IPS DF 6.9 (cell line): ENCODE measurements at regions not wholly inside any gene's neighbourhood (a gene's known extent, or its start where the extent isn't known, plus 50 kb on each side); places are given as distances from the start of the nearest gene placed in this dataset.
"Not testable (repeated sequence)": the region's sequence is repeated elsewhere in the genome, so short reads cannot be mapped to it uniquely, and the experiment has no call there.

Experiments used
- DNase-seq: peaks from one replicate; pipeline ENCODE4 v3.0.0-alpha.2; 2013; ENCODE audit warnings: low read depth, low spot score
- H3K27ac ChIP-seq: one replicate; pipeline ENCODE4 v1.5.1; 2013; ENCODE audit warnings: low read length, control low read depth
- H3K27me3 ChIP-seq: 2 replicates; pipeline ENCODE4 v1.6.1; 2013; ENCODE audit warnings: mild to moderate bottlenecking, low read length; ENCODE audit not compliant: control insufficient read depth, insufficient read depth
- H3K36me3 ChIP-seq: 2 replicates; pipeline ENCODE4 v1.6.1; 2013; ENCODE audit warnings: low read length; ENCODE audit not compliant: control insufficient read depth, insufficient read depth
- H3K4me1 ChIP-seq: 2 replicates; pipeline ENCODE4 v1.6.1; 2013; ENCODE audit warnings: low read length; ENCODE audit not compliant: control insufficient read depth, insufficient read depth
- H3K4me3 ChIP-seq: 2 replicates; pipeline ENCODE4 v1.5.1; 2013; ENCODE audit warnings: mild to moderate bottlenecking, low read length
- H3K9me3 ChIP-seq: 2 replicates; pipeline ENCODE4 v1.6.1; 2013; ENCODE audit warnings: low read length, inconsistent platforms; ENCODE audit not compliant: control insufficient read depth, insufficient read depth
- WGBS: extraction: QIAGEN DNeasy Blood & Tissue Kit; methylation state at CpG from one replicate; pipeline ENCODE4 v1.1.7; 2013; ENCODE audit warnings: mixed read lengths, missing lambda C conversion rate; ENCODE audit not compliant: insufficient read length, insufficient coverage; 5-methylcytosine and 5-hydroxymethylcytosine counted together

DNA sequence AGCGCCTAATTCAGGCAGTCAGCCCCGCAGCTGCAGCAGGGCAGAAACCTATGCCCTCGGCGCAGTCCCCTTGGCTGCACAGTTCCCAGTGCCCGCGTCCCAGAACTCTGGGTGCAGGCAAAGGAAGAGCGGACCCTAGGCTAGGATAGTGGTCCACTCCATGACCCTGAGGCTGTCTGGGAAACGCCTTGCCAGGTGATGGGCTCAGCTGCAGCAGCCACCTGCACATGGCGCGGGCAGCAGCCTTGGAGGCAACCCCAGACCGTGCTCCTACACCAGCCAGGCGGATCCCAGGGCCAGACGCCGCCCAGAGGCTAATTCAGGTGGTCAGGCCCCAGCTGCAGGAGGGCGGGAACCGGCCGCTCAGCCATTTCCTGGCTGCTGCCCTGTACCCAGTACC lies 83.0 kb downstream of the POTEC start:
- H3K27ac ChIP-seq, DNase-seq, H3K36me3 ChIP-seq, H3K27me3 ChIP-seq, H3K9me3 ChIP-seq, H3K4me3 ChIP-seq, H3K4me1 ChIP-seq: not testable (repeated sequence)
- no CpG with 5 or more reads among the region's 17 CpGs for WGBS

DNA sequence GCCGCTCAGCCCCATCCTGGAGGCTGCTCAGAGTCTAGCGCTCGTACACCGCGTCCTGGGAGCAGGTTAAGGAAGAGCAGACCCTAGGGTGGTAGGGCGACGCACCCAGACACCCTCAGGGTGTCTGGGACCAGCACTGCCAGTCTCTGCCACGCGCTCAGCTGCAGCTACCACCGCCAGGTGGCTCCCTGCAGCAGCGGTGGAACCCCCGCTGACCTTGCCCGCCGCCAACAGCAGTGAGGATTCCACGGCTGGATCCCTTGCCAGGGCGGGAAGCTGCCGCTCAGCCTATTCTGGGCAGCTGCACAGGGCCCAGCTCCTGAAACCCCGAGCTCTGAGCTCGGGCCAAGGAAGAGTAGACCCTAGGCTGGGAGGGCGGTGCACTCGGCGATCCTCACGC lies 83.6 kb downstream of the POTEC start:
- not testable (repeated sequence) for H3K27me3 ChIP-seq, H3K27ac ChIP-seq, H3K4me3 ChIP-seq, H3K36me3 ChIP-seq, H3K4me1 ChIP-seq, DNase-seq, H3K9me3 ChIP-seq
- WGBS: no CpG with 5 or more reads among the region's 23 CpGs

DNA sequence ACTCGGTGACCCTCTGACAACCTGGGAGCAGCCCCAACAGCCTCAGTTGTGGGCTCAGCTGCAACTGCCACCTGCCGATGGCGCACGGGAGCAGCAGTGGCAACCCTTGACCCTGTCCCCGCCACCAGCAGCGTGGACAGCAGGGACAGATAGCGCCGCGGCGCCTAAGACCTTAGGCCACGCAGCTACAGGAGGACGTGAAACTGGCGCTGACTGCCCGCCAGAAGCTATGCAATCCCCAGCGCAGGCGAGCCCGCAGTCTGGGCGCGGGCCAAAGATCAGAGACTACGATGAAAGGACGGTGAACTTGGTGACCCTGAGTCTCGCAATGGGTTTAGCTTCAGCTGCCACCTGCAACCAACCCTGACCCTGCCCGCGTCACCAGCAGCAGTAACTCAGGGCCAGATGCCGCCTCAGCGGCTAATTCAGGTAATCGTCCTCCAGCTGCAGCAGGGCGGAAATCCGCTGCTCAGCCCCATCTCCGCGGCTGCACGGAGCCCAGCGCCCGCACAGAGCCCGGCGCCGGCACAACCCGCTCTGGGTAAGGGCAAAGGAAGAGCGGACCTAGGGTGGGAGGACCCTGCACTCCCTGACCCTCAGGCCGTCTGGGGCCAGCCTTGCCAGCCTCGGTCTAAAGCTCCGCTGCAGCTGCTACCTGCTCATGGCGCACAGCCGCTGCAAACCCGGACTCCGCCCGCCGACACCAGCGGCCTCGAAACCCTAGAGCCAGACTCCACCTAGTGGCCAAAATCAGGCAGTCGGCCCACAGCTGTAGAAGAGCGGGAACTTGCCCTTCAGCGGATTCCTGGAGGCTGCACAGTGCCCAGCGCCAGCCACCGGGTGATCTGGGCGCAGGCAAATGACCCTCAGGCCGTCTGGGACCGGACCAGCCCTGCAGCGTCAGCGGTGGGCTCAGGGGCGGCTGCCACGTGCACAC lies 85.1 kb downstream of the POTEC start:
- no CpG with 5 or more reads among the region's 62 CpGs for WGBS
- H3K4me3 ChIP-seq: peak overlapping the region; percentile 17; the same call in 1 of the 2 replicates
- H3K4me1 ChIP-seq, H3K27ac ChIP-seq, H3K36me3 ChIP-seq, DNase-seq, H3K27me3 ChIP-seq, H3K9me3 ChIP-seq: not testable (repeated sequence)

DNA sequence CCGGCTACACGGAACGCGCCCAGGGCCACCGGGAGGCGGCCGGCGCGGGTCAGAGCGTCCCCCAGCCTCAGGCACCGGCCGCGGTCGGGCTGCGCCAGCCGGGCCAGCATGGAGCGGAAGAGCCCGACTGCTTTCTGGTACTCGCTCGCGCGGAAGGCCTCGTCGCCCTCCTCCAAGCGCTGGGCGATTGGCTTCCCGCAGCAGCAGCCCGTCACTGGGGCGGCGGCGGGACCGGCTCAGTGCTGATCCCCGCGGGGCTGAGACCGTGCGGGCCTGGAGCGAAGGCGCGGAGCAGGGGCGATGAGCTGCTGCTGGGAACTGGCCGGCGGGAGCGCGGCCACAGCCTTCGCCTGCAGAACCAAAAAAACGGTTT lies 92.8 kb downstream of the POTEC start:
- H3K4me1 ChIP-seq, H3K27ac ChIP-seq, H3K9me3 ChIP-seq, H3K36me3 ChIP-seq, H3K27me3 ChIP-seq, DNase-seq: not testable (repeated sequence)
- H3K4me3 ChIP-seq: peak overlapping the region; percentile 30; the same call in 1 of the 2 replicates
- no CpG with 5 or more reads among the region's 46 CpGs for WGBS

DNA sequence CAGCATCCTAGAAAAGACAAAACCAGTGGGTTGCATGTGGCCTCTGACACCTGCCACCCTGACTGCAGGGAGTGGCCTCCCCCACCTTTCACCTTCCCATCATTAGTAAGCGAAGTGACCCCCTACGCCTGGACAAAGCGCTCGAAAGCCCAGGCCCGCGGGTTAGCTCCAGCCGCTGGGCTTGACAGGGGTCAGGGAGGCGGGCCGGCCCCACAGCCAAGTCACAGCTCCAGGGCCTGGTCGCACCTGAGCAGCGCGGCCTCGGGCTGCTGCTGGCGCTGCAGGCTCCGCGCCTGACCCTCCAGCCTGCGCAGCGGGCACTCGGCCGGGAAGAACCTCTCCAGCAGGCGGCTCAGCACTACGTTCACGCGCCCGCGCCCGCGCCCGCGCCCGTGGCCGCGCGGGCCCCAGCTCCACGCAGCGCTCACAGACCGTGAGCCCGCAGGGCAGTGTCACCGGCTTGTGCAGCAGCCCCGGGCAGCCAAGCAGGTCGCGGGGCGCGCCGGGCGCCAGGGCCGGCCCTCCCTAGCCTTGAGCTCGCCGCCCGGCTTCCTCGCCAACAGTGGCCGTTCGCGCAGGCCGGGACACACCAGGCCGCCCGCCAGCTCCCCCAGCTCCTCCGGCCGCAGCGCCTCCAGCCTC lies 93.3 kb downstream of the POTEC start:
- H3K4me3 ChIP-seq: peak overlapping the region; percentile 41; the same call in 1 of the 2 replicates
- H3K4me1 ChIP-seq, DNase-seq, H3K9me3 ChIP-seq, H3K27me3 ChIP-seq, H3K27ac ChIP-seq, H3K36me3 ChIP-seq: not testable (repeated sequence)
- WGBS: no CpG with 5 or more reads among the region's 60 CpGs

DNA sequence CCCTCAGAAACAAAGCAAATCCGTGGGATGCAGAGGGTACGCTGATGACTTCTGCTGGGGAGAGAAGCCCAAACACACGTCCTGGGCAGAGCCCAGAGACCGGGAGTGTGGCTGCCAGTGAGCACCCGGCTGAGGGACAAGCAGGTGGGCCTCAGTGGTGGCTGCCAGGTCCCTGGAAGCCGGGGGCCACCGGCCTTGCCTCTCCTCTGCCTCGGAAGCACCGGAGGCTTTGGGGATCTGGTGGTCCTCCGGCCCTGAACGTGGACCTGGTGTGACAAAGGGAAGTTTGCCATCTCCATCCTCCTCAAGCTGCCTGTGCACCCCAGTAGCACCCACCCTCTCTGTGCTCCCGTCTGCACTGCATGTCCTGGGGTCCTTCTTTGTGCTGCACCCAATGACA lies 94.3 kb downstream of the POTEC start:
- H3K36me3 ChIP-seq, H3K4me3 ChIP-seq, H3K4me1 ChIP-seq, H3K9me3 ChIP-seq, DNase-seq, H3K27ac ChIP-seq, H3K27me3 ChIP-seq: not testable (repeated sequence)
- WGBS: no CpG with 5 or more reads among the region's 12 CpGs

DNA sequence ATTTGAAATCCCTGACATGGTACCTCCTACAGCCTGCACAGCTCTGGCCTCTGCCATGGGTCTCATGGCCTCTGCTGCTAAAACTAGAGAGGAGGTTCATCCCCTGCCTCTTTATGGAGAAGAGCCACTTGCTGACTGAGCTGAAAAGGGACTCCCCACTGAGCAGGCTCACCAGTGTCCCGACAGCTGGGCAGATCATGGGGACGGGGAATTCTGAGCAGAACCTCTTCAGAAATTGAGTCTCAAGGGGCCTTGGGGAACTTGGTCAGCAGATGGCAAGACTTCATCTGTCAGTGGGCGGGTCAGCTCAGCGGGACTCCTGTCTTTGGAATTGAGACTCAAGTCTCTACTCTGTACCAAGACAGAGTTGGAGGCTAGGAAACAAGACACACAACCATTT lies 95.7 kb downstream of the POTEC start:
- not testable (repeated sequence) for H3K4me3 ChIP-seq, H3K9me3 ChIP-seq, H3K27me3 ChIP-seq, H3K27ac ChIP-seq, H3K4me1 ChIP-seq, DNase-seq, H3K36me3 ChIP-seq
- no CpG with 5 or more reads among the region's 4 CpGs for WGBS

DNA sequence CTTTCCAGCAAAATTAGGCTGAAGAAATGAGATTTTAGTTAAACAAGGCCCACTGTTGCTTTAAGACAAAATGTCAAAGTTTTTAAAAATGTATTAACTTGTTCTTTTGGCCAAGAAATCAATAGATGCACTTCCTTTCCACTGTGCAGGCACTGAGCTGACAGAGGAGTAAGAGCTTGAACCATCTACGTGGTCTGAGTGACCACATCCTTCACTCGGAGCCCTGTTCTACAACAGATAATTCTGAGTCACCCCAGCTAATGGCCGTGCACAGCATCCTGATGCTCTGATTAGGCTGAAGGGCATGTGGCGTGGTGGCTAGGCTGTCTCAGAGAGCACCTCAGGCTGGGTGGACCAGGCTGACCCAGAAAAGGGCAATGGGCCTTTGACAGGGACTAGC lies 107.9 kb downstream of the POTEC start:
- not testable (repeated sequence) for H3K36me3 ChIP-seq, DNase-seq, H3K27ac ChIP-seq, H3K9me3 ChIP-seq, H3K4me1 ChIP-seq, H3K27me3 ChIP-seq, H3K4me3 ChIP-seq
- WGBS: no CpG with 5 or more reads among the region's 4 CpGs

DNA sequence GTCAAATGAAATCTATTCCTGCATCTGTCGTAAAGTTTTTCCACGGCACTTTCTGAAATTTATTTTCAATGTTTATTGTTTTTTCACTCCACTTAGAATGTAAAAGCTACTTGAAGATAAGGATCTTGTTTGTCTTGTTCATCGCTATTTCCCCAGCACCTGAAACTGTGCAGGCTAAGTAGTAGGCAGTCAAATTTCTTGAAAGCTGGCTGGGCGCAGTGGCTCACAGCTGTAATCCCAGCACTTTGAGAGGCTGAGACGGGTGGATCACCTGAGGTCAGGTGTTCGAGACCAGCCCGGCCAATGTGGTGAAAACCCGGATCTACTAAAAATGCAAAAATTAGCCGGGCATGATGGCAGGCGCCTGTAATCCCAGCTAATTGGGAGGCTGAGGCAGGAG lies 111.0 kb downstream of the POTEC start:
- not testable (repeated sequence) for DNase-seq, H3K36me3 ChIP-seq, H3K4me1 ChIP-seq, H3K9me3 ChIP-seq, H3K27me3 ChIP-seq, H3K27ac ChIP-seq, H3K4me3 ChIP-seq
- no CpG with 5 or more reads among the region's 10 CpGs for WGBS

DNA sequence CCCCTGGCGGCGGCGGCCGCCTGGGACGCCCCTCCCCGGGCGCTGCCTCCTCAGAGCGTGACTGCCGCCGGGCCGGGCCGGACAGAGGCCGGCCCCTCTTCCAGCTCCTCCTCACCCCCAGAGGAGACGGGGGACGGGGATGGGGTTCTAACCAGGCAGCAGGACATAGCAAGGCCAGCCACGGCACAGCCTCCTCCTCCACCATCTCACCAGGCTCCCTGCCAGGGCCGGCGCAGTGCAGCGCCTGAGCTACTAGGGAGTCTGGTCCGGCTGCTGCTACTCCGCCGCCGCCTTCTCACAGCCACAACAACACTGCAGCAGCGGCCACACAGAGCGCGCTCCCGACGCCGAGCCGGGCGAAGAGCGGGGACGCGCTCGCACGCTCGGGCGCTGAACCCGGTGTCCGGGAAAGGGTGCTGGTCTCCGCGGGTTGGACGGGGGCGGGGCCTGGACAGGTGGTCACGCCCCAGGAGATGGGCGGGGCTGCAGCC lies 112.3 kb downstream of the POTEC start:
- H3K4me3 ChIP-seq: peak overlapping the region; percentile 39; the same call in 1 of the 2 replicates
- H3K27me3 ChIP-seq, DNase-seq, H3K36me3 ChIP-seq, H3K27ac ChIP-seq, H3K9me3 ChIP-seq, H3K4me1 ChIP-seq: not testable (repeated sequence)
- no CpG with 5 or more reads among the region's 46 CpGs for WGBS
